Right atrium auricular region (tissue), 2 donors: ENCODE measurements at regions not wholly inside any gene's neighbourhood (a gene's known extent, or its start where the extent isn't known, plus 50 kb on each side); places are given as distances from the start of the nearest gene placed in this dataset.

ENCODE experiments used
- DNase-seq: peaks from one replicate; pipeline ENCODE4 v3.0.0-alpha.2; 2019; ENCODE audit warnings: low spot score
- H3K27ac ChIP-seq, 2 donors: fragments of 200-600 bp; sonication (generic); 1 replicate in 1 of 2; 2 replicates in 1 of 2; pipeline ENCODE4 v1.5.1; 2016 to 2019
- H3K27me3 ChIP-seq, 2 donors: fragments of 200-600 bp; sonication (generic); one replicate each; pipeline versions ENCODE4 v1.5.1 to v1.6.0; 2017 to 2019
- H3K36me3 ChIP-seq: fragments of 200-600 bp; sonication (generic); one replicate; pipeline ENCODE4 v1.5.1; 2016
- H3K4me1 ChIP-seq, 2 donors: fragments of 200-600 bp; sonication (generic); one replicate each; pipeline versions ENCODE4 v1.5.1 to v1.6.0; 2017 to 2019
- H3K4me3 ChIP-seq, 2 donors: fragments of 200-600 bp; sonication (generic); 1 replicate in 1 of 2; 2 replicates in 1 of 2; pipeline ENCODE4 v1.5.1; 2017 to 2019; ENCODE audit warnings: mild to moderate bottlenecking in 1 of 2, moderate library complexity in 1 of 2
- H3K9me3 ChIP-seq, 2 donors: fragments of 200-600 bp; sonication (generic); one replicate each; pipeline ENCODE4 v1.5.1; 2019
- TF ChIP-seq, protein P1 (sequence below), 2 donors: fragments of 200-600 bp; sonication (generic); IDR thresholded peaks; one replicate each; pipeline ENCODE4 v1.5.1; 2019; ENCODE audit warnings: antibody characterized with exemption in 2 of 2

DNA sequence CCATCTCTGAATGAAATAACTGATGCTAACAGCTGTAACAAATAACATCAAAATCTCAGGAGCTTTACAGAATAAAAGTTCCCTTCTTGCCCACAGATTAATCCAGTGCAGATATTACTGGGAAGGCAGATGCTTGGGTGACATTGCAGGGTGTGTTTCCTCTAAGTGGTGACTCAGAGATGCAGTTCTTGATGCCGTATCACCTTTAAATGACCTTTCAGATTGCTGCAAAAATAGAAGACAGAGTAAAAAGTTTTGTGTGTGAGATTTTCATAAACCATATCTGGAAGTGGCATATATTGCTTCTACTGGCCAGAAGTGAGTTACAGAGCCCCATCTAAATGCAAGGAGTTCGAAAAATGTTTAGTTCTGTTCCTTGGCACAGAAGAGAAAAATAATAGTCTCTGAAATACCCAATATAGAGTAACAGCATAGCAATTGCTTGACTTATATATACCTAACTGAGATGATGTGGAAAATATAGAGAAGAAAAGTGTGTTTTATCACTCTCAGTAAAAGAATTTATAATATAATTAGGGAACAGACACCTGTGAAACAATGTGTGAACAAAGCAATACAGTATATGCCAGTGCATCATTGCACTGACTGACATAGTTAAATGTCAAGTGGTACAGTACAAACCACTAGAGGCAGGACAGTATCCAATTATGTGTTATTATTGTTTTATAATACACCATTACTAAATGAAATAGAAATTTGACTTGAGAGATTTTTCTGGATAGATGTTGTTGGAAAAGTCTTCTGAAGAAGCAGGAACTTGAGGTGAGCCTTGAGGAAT lies 430.7 kb upstream of the CBLB start:
- no peaks in the 10 kb centered on the region for H3K27me3 ChIP-seq
- no peak overlapping the region for H3K4me3 ChIP-seq
- no peak for DNase-seq
- TF ChIP-seq, protein P1, sequence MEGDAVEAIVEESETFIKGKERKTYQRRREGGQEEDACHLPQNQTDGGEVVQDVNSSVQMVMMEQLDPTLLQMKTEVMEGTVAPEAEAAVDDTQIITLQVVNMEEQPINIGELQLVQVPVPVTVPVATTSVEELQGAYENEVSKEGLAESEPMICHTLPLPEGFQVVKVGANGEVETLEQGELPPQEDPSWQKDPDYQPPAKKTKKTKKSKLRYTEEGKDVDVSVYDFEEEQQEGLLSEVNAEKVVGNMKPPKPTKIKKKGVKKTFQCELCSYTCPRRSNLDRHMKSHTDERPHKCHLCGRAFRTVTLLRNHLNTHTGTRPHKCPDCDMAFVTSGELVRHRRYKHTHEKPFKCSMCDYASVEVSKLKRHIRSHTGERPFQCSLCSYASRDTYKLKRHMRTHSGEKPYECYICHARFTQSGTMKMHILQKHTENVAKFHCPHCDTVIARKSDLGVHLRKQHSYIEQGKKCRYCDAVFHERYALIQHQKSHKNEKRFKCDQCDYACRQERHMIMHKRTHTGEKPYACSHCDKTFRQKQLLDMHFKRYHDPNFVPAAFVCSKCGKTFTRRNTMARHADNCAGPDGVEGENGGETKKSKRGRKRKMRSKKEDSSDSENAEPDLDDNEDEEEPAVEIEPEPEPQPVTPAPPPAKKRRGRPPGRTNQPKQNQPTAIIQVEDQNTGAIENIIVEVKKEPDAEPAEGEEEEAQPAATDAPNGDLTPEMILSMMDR (IDR thresholded peaks at IDR 0.05), result no peak
- no peaks in the 10 kb centered on the region for H3K9me3 ChIP-seq
- no peaks in the 10 kb centered on the region for H3K36me3 ChIP-seq
- H3K4me1 ChIP-seq, result no peaks in the 10 kb centered on the region
- H3K27ac ChIP-seq, result no peak overlapping the region

DNA sequence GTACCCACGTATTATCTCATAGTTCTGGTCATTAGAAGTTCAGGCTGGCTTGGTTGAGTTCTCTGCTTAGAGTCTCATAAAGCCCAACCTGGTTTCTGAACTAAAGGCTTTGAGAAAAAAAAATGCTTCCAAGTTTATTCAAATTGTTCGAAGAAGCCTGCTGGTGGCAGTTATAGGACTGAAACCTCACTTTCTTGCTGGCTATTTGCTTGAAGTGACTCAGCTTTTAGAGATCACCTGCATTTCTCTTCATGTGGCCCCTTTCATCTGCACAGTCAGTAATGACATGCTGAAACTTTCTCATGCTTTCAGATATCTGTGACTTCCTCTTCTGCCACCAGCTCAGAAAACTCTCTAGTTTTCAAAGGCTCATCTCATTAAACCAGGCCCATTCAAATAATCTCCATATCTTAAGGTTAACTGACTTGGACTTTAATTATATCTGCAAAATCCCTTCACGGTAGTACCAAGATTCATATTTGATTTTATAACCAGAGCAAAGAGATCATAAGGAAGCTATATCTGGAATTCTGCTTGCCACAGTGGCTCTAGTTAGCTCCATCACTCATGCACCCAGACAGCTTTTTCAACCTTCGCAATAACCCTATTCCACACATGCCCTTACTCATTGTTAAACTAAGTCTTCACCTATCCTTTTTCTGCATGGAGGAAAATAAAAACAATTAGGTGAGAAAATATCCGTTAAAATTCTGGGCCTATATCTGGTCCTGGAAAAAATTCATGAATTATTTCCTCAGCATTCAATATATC lies 433.8 kb upstream of the CBLB start:
- no peaks in the 10 kb centered on the region for H3K4me1 ChIP-seq
- H3K27me3 ChIP-seq, result no peaks in the 10 kb centered on the region
- no peaks in the 10 kb centered on the region for H3K36me3 ChIP-seq
- H3K27ac ChIP-seq, result no peak overlapping the region
- no peaks in the 10 kb centered on the region for H3K9me3 ChIP-seq
- DNase-seq, result no peak
- TF ChIP-seq, protein P1 (IDR thresholded peaks at IDR 0.05), result no peak
- no peak overlapping the region for H3K4me3 ChIP-seq

DNA sequence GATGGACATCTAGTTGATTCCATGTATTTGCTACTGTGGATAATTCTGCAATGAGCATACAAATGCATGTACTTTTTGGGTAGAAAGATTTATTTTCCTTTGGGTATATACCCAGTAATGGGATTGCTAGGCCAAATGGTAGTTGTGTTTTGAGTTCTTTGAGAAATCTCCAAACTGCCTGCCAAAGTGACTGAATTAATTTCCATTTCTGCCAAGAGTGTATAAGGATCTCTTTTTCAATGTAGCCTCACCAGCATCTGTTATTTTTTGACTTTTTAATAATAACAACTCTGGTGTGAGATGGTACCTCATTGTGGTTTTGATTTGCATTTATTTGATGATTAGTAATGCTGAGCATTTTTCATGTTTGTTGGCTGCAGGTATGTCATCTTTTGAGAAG lies 435.0 kb upstream of the CBLB start:
- no peak for DNase-seq
- H3K27ac ChIP-seq, result no peak overlapping the region
- H3K4me3 ChIP-seq, result no peak overlapping the region
- H3K9me3 ChIP-seq, result no peaks in the 10 kb centered on the region
- no peaks in the 10 kb centered on the region for H3K36me3 ChIP-seq
- no peaks in the 10 kb centered on the region for H3K4me1 ChIP-seq
- TF ChIP-seq, protein P1 (IDR thresholded peaks at IDR 0.05), result no peak
- no peaks in the 10 kb centered on the region for H3K27me3 ChIP-seq

DNA sequence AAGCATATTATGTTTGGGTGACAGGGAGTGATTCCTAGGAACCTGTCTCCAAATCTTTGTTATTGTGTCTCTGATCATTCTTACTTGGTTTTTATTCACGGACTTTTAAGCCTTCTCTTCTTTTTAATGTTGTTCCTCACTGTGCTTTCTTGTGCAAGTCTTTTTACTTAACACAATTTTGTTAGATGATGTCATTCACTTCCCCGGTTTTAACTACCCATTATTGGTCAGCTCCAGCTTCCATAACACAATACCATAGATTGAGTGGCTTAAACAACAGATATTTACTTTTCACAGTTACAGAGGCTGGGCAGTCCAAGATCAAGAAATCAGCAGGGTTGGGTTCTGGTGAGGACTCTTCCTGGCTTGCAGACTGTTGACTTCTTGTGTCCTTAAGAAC lies 436.3 kb upstream of the CBLB start:
- H3K27me3 ChIP-seq, result no peaks in the 10 kb centered on the region
- H3K36me3 ChIP-seq, result no peaks in the 10 kb centered on the region
- no peak for DNase-seq
- H3K4me3 ChIP-seq, result no peak overlapping the region
- H3K27ac ChIP-seq, result no peak overlapping the region
- no peaks in the 10 kb centered on the region for H3K4me1 ChIP-seq
- TF ChIP-seq, protein P1 (IDR thresholded peaks at IDR 0.05), result no peak
- no peaks in the 10 kb centered on the region for H3K9me3 ChIP-seq

DNA sequence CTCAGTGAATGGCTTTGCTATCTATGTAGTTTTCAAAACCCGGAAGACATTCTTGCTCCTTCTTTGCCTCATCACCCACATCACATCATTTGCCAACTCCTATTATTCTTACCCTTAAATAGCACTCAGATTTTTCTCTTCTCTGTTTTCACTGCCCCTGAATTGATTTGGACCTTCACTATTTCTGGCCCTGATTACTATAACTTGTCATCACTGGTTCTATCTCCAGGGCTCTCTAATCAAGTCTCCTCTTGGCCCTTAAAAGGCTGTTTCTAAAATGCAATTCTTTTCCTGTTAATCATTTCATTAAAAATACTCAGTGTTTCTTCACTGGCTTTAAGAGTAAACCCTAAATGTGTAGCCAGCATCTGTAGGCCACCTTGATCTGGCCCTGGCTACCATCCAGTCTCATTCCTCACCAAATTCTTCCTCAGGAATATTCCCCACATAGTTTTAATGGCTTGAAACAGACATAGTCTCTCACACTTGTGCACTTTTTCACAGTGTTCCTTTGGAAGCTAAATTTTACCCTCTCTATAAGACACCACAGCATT lies 437.1 kb upstream of the CBLB start:
- H3K27ac ChIP-seq, result no peak overlapping the region
- H3K27me3 ChIP-seq, result no peaks in the 10 kb centered on the region
- H3K4me1 ChIP-seq, result no peaks in the 10 kb centered on the region
- H3K36me3 ChIP-seq, result no peaks in the 10 kb centered on the region
- TF ChIP-seq, protein P1 (IDR thresholded peaks at IDR 0.05), result no peak
- DNase-seq, result no peak
- no peak overlapping the region for H3K4me3 ChIP-seq
- no peaks in the 10 kb centered on the region for H3K9me3 ChIP-seq
